GM23338 (cell line): ENCODE measurements at regions not wholly inside any gene's neighbourhood (a gene's known extent, or its start where the extent isn't known, plus 50 kb on each side); places are given as distances from the start of the nearest gene placed in this dataset.

ENCODE experiments used
- CREB1 ChIP-seq: fragments of 250-450 bp; sonication (Bioruptor Pico); IDR thresholded peaks from 2 replicates; pipeline ENCODE4 v1.5.0; 2020; ENCODE audit warnings: low read depth, mild to moderate bottlenecking, moderate library complexity
- EZH2 ChIP-seq: fragments of 200-600 bp; sonication (generic); IDR thresholded peaks from one replicate; pipeline ENCODE4 v1.8.0; 2017; ENCODE audit warnings: antibody characterized with exemption, mild to moderate bottlenecking, low read depth; ENCODE audit not compliant: unreplicated experiment
- EZH2phosphoT487 ChIP-seq: fragments of 200-600 bp; sonication (generic); IDR thresholded peaks from one replicate; pipeline ENCODE4 v1.8.1; 2018; ENCODE audit warnings: antibody characterized with exemption; ENCODE audit not compliant: unreplicated experiment
- JUNB ChIP-seq: IDR thresholded peaks from one replicate; pipeline ENCODE4 v1.6.1; 2016; ENCODE audit warnings: antibody characterized with exemption; ENCODE audit not compliant: unreplicated experiment
- POLR2AphosphoS5 ChIP-seq: IDR thresholded peaks from 2 replicates; pipeline ENCODE4 v1.6.1; 2016; ENCODE audit warnings: antibody characterized with exemption, low read depth
- STAT1 ChIP-seq: IDR thresholded peaks from one replicate; pipeline ENCODE4 v1.6.1; 2016; ENCODE audit warnings: antibody characterized with exemption; ENCODE audit not compliant: unreplicated experiment
- ZNF114 ChIP-seq: fragments of 250-450 bp; sonication (Bioruptor Pico); IDR thresholded peaks from 2 replicates; pipeline ENCODE4 v1.5.0; 2020; ENCODE audit warnings: mild to moderate bottlenecking, moderate library complexity
- ZNF331 ChIP-seq: fragments of 250-450 bp; sonication (Bioruptor Pico); IDR thresholded peaks from 2 replicates; pipeline ENCODE4 v1.5.0; 2020; ENCODE audit warnings: low read depth, mild to moderate bottlenecking, moderate library complexity
- TF ChIP-seq, protein P1 (sequence below), 2 experiments: fragments of 200-600 bp in 1 of 2; sonication (generic) in 1 of 2; conservative IDR thresholded peaks; 2 replicates each; pipeline versions ENCODE4 v1.5.1 to v1.6.1; 2016 to 2017; ENCODE audit warnings: antibody characterized with exemption in 2 of 2, low read depth in 2 of 2, mild to moderate bottlenecking in 2 of 2, moderate library complexity in 1 of 2
- TF ChIP-seq, protein P2 (sequence below): IDR thresholded peaks from one replicate; pipeline ENCODE4 v1.6.1; 2018; ENCODE audit warnings: antibody characterized with exemption; ENCODE audit not compliant: unreplicated experiment
- TF ChIP-seq, protein P3 (sequence below): IDR thresholded peaks from 2 replicates; pipeline ENCODE4 v1.6.1; 2016; ENCODE audit warnings: antibody characterized with exemption
- TF ChIP-seq, protein P4 (sequence below): fragments of 250-450 bp; sonication (Bioruptor Pico); IDR thresholded peaks from 2 replicates; pipeline ENCODE4 v1.5.0; 2020; ENCODE audit warnings: mild to moderate bottlenecking, moderate library complexity

DNA sequence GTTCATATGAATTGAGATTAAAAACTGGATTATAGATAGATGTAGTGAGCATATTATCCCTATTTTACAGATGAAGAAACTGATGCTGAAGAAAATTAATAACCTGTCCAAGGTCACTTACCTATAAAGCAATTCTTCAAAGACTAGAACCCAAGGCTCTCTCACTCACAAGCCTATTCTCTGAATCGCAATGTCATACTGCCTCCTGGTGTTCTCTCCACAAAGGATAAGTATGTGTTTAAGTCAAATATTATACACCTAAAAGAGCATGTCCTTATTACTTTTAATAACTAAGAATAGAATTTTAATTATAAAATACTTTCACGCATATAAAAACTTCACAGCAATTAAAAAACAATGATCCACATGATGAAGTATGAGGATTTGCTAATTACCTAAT lies 721.3 kb upstream of the USP15 start:
- TF ChIP-seq, protein P1, sequence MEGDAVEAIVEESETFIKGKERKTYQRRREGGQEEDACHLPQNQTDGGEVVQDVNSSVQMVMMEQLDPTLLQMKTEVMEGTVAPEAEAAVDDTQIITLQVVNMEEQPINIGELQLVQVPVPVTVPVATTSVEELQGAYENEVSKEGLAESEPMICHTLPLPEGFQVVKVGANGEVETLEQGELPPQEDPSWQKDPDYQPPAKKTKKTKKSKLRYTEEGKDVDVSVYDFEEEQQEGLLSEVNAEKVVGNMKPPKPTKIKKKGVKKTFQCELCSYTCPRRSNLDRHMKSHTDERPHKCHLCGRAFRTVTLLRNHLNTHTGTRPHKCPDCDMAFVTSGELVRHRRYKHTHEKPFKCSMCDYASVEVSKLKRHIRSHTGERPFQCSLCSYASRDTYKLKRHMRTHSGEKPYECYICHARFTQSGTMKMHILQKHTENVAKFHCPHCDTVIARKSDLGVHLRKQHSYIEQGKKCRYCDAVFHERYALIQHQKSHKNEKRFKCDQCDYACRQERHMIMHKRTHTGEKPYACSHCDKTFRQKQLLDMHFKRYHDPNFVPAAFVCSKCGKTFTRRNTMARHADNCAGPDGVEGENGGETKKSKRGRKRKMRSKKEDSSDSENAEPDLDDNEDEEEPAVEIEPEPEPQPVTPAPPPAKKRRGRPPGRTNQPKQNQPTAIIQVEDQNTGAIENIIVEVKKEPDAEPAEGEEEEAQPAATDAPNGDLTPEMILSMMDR (conservative IDR thresholded peaks at IDR 0.05; ENCODE audit: low read depth in 2 of 2), result peak; percentile 76 to 79
- TF ChIP-seq, protein P2, sequence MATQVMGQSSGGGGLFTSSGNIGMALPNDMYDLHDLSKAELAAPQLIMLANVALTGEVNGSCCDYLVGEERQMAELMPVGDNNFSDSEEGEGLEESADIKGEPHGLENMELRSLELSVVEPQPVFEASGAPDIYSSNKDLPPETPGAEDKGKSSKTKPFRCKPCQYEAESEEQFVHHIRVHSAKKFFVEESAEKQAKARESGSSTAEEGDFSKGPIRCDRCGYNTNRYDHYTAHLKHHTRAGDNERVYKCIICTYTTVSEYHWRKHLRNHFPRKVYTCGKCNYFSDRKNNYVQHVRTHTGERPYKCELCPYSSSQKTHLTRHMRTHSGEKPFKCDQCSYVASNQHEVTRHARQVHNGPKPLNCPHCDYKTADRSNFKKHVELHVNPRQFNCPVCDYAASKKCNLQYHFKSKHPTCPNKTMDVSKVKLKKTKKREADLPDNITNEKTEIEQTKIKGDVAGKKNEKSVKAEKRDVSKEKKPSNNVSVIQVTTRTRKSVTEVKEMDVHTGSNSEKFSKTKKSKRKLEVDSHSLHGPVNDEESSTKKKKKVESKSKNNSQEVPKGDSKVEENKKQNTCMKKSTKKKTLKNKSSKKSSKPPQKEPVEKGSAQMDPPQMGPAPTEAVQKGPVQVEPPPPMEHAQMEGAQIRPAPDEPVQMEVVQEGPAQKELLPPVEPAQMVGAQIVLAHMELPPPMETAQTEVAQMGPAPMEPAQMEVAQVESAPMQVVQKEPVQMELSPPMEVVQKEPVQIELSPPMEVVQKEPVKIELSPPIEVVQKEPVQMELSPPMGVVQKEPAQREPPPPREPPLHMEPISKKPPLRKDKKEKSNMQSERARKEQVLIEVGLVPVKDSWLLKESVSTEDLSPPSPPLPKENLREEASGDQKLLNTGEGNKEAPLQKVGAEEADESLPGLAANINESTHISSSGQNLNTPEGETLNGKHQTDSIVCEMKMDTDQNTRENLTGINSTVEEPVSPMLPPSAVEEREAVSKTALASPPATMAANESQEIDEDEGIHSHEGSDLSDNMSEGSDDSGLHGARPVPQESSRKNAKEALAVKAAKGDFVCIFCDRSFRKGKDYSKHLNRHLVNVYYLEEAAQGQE, result no peak
- no peak for TF ChIP-seq ZNF114
- TF ChIP-seq EZH2, result no peak
- TF ChIP-seq JUNB, result no peak
- no peak for TF ChIP-seq CREB1 (CRISPR knock-in tag)
- no peak for TF ChIP-seq EZH2phosphoT487
- no peak for TF ChIP-seq POLR2AphosphoS5
- no peak for TF ChIP-seq STAT1
- TF ChIP-seq, protein P3, sequence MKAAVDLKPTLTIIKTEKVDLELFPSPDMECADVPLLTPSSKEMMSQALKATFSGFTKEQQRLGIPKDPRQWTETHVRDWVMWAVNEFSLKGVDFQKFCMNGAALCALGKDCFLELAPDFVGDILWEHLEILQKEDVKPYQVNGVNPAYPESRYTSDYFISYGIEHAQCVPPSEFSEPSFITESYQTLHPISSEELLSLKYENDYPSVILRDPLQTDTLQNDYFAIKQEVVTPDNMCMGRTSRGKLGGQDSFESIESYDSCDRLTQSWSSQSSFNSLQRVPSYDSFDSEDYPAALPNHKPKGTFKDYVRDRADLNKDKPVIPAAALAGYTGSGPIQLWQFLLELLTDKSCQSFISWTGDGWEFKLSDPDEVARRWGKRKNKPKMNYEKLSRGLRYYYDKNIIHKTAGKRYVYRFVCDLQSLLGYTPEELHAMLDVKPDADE, result no peak
- TF ChIP-seq, protein P4, sequence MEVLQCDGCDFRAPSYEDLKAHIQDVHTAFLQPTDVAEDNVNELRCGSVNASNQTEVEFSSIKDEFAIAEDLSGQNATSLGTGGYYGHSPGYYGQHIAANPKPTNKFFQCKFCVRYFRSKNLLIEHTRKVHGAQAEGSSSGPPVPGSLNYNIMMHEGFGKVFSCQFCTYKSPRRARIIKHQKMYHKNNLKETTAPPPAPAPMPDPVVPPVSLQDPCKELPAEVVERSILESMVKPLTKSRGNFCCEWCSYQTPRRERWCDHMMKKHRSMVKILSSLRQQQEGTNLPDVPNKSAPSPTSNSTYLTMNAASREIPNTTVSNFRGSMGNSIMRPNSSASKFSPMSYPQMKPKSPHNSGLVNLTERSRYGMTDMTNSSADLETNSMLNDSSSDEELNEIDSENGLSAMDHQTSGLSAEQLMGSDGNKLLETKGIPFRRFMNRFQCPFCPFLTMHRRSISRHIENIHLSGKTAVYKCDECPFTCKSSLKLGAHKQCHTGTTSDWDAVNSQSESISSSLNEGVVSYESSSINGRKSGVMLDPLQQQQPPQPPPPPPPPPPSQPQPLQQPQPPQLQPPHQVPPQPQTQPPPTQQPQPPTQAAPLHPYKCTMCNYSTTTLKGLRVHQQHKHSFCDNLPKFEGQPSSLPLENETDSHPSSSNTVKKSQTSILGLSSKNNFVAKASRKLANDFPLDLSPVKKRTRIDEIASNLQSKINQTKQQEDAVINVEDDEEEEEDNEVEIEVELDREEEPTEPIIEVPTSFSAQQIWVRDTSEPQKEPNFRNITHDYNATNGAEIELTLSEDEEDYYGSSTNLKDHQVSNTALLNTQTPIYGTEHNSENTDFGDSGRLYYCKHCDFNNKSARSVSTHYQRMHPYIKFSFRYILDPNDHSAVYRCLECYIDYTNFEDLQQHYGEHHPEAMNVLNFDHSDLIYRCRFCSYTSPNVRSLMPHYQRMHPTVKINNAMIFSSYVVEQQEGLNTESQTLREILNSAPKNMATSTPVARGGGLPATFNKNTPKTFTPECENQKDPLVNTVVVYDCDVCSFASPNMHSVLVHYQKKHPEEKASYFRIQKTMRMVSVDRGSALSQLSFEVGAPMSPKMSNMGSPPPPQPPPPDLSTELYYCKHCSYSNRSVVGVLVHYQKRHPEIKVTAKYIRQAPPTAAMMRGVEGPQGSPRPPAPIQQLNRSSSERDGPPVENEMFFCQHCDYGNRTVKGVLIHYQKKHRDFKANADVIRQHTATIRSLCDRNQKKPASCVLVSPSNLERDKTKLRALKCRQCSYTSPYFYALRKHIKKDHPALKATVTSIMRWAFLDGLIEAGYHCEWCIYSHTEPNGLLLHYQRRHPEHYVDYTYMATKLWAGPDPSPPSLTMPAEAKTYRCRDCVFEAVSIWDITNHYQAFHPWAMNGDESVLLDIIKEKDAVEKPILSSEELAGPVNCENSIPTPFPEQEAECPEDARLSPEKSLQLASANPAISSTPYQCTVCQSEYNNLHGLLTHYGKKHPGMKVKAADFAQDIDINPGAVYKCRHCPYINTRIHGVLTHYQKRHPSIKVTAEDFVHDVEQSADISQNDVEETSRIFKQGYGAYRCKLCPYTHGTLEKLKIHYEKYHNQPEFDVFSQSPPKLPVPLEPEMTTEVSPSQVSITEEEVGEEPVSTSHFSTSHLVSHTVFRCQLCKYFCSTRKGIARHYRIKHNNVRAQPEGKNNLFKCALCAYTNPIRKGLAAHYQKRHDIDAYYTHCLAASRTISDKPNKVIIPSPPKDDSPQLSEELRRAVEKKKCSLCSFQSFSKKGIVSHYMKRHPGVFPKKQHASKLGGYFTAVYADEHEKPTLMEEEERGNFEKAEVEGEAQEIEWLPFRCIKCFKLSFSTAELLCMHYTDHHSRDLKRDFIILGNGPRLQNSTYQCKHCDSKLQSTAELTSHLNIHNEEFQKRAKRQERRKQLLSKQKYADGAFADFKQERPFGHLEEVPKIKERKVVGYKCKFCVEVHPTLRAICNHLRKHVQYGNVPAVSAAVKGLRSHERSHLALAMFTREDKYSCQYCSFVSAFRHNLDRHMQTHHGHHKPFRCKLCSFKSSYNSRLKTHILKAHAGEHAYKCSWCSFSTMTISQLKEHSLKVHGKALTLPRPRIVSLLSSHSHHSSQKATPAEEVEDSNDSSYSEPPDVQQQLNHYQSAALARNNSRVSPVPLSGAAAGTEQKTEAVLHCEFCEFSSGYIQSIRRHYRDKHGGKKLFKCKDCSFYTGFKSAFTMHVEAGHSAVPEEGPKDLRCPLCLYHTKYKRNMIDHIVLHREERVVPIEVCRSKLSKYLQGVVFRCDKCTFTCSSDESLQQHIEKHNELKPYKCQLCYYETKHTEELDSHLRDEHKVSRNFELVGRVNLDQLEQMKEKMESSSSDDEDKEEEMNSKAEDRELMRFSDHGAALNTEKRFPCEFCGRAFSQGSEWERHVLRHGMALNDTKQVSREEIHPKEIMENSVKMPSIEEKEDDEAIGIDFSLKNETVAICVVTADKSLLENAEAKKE (CRISPR knock-in tag), result no peak
- TF ChIP-seq ZNF331 (CRISPR knock-in tag), result no peak
